NCI-H2107 treated with DMSO at 0.1 percent for 48 hours (cell line): ENCODE measurements at regions not wholly inside any gene's neighbourhood (a gene's known extent, or its start where the extent isn't known, plus 50 kb on each side); places are given as distances from the start of the nearest gene placed in this dataset.
"Not testable (repeated sequence)": the region's sequence is repeated elsewhere in the genome, so short reads cannot be mapped to it uniquely, and the experiment has no call there.

Experiments used
- DNase-seq: peaks from one replicate; lab custom pipeline; 2025; ENCODE audit not compliant: unreplicated experiment; lab: John Stamatoyannopoulos, UW

DNA sequence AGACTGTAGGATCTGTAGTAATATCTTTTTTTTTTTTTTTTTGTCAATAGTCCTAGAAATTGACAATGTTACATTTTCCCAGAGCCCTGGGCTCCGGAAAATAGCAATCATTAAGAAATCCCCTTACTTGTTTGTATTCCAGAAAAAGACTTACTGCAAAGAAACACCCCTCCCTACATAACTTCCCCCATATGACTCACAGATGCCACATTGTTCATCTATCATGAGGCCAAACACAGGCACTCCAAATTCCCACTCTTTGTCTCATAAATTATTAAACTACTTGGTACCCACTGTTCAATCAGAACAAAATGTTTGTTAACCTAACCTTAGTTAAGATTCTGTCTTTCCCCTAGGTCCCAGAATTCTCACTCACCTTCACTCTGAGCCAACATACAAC lies 53.5 kb downstream of the TEX51 start:
- DNase-seq: no peak

DNA sequence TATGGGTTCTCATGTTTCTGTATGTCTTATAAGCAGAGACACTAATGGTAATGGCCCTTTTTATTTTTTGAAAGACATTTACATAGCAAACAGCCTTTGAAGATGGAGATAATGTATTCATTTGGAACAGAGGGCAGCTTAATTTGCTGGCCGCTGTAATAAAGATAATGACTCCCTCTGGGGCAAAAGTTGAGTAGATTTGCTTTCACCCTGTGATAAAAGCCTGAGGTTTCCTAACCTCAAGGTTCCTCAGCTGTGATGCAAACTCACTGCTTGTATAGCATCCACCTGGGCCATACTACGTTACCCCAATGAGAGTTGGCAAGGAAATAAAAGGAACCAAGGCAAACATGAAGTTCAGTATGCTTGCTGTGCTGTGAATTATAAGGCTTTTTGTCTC lies 54.8 kb downstream of the TEX51 start:
- peak; percentile 43 for DNase-seq

DNA sequence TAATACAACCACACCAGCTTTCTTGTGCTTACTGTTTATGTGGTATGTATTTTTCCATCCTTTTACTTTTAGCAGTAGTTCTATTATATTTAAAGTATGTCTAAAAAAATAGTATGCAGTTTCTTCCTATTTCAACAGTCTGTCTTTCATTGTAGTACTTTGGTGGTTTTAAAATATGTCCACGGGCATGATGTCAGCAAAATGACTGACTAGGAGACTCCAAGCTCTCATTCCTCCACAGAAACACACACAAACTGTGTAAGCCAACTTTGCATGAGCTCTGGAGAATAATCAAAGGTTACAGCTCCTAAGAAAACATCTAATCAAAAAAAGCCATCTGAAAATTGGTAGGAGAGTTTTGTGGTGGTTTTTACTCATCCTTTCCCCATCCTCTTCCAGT lies 56.1 kb downstream of the TEX51 start:
- no peak for DNase-seq

DNA sequence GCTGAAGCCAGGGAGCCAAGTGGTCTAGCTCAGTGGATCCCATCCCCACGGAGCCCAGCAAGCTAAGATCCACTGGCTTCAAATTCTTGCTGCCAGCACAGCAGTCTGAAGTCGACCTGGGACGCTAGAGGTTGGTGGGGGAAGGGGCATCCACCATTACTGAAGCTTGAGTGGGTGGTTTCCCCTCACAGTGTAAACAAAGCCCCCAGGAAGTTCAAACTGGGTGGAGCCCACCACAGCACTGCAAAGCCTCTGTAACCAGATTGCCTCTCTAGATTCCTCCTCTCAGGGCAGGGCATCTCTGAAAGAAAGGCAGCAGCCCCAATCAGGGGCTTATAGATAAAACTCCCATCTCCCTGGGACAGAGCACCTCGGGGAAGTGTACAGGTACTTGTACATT lies 58.1 kb downstream of the TEX51 start:
- not testable (repeated sequence) for DNase-seq

DNA sequence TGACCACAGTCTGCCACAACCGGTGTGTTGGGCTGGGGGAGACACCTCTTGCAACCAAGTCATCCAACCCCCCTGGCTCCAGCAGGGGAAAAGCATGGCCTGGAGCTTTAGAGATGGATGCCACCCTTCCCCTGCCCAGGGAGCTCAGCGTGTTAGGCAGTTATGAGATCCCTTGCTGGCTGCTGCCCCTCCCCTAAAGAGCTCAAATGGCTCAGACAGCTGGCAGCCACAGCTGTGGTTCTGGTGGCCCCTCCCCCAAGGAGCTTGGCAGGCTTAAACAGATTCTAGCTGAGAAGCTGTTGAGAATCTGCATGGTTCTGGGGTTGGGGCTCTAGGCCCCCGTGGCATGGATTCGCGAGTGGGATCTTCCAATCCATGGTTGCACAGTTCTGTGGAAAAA lies 64.7 kb downstream of the TEX51 start:
- no peak for DNase-seq

DNA sequence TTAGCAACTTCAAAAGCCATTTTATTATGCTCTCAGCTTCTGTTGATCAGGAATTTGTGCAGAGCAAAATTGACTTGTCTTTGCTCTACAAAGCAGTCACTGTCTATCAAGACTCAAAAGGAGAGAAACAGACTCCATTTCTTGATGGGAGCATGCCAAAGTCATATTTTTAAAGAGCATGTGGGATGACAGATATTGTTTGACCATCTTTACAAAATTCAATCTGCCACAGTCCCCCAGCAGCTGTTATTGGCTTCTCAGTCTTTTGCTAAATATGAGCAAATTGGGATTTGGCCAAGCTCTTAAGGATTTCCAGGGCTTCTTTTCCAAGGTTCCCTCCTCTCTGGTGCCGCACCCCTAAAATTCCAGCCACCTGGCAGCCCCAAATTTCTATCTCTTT lies 67.9 kb downstream of the TEX51 start:
- no peak for DNase-seq

DNA sequence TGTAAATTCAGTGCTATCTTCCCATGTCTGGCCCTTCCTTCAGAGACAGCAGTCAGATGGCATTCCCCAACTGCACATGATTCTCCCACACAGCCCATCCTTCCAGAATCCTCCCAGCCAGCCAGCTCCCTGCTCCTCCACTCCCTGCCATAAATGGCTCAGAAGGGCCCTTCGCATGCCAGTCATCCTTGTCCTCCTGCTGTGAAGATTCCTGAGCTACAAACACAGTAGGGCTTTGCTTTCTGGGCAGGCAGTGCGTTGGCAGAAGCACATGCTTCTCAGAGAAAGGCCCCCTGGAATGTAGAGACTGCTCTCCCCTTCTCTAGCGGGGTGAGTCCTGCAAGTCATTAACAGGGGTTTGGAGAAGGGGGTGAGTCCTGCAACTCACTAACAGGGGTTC lies 71.9 kb downstream of the TEX51 start:
- DNase-seq: no peak

DNA sequence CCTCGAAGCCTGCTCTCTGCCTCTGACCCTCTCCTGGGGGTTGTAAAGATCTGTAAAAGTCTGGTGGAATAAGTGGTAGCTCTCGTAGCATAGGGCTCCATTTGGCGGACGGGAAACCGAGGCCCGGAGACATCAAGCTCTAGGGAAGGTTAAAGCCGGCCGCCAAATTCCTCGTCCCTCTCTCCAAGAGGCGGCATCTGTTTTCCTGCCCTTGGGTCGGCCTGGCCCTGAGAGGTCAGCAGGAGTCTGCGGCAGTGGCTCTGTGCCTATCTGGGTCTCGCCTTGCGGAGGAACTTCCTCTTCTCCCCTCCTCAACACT lies 72.4 kb downstream of the TEX51 start:
- DNase-seq: no peak

DNA sequence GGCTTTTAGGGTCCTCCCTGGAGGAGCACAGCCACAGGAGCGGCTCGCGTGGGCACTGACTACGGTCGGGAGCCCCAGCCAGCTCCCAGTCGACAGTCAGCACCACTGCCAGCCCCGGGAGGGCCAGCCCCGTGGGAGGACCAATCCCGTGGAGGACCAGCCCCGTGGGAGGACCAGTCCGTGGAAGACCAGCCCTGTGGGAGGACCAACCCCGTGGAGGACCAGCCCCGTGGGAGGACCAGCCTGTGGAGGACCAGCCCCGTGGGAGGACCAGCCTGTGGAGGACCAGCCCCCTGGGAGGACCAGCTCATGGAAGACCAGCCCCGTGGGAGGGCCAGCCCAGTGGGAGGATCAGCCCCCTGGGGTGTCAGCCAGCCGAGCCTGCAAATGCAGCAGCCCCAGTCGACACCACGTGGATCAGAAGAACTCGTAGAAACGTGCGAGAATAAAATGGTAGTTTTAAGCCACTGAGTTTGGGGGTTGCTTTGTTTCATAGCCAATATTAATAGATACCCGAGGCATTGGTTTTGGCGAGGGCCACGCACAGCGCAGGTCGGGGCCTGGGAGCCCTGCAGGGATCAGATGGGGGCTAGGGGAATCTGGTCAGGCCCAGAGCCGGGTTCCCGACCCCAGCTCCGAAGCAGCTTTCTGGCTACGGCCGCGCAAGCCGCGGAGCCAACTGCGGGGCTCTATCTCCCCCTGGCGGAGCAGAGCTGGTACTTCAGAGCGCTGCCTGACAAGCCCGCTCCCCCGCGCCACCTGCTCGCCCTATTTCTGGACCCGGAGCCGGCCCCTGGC lies 73.0 kb downstream of the TEX51 start:
- DNase-seq: no peak

DNA sequence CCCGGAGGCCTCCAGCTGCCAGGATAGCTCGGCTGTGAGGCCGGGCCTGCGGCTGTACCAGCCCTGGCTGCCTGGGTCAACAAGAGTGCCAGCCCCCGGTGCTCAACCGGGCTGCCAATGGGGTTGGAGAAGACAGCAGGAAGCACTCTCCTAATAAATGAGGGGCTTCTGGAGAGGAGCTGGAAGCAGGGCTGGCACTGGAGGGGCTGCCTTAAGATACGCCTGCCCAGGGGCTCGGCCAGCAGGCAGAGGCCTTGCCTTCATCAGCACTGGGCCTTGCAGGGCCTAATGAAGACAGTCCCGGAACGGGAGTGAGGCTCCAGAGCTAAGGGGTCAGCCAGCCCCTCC lies 73.6 kb downstream of the TEX51 start:
- DNase-seq: no peak

DNA sequence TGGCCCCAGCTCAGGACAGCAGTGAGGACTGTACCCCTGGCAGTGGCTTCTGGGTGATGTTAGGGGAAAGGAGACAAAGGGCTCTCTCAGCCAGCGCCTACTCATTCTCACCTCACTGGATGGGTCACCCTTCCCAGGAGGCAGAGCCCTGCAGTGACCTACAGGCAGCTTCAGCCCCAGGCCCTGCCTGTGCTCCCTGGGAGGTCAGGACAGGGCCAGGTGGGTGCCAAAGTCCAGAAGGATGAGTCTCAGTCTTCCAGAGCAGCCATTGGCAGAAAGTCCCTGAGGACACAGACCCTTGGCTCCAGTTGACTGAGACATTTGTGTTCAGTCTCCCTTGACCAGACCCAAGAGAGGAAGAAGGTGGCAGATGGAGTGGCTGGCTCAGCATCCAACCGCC lies 75.1 kb downstream of the TEX51 start:
- DNase-seq: no peak

DNA sequence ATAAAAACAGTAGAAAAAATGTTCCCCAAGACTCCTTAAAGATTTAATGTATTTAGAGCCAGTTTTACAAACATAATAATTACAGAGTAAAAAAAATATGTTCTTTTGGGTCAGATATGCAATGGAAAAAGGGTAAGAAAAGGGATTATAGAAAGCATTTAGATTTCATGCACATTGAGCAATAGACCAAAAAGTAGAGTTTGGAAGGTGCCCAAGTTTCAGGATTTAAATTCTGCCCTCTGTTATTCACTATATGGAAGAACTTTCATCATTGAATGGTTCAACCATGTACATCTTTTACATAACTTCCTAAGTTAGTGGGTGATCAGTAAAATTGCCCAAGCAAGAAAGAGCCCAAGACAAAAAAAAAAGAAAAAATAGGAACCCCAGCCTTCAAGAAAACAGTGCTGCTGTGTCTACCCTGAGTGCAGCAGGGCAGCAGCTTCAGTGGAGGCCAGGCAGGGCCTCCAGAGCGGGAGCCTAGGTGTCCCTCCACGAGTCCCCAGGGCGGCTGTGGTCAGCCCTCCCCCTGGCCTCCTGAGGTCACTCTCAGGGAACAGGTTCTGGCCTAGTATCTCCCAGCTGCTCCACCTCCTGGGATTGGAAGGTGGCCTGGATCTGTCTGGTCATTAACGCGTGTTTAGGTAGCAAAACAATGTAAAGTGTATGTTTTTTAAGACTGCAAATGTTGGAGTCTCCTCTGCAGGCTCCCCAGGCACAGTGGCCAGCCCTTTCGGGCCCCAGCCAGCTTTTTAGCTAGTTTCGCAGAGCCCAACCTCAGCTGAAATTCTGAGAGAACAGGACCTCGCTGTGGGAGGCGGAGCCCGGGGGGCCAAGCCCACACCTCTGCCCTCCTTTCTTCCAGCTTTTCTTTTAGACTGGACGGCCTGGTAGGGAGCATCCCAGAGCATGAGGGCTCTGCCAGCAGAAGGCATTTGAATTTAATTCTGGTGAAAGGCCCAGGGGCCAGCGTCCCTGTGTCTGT lies 77.3 kb downstream of the TEX51 start:
- no peak for DNase-seq

DNA sequence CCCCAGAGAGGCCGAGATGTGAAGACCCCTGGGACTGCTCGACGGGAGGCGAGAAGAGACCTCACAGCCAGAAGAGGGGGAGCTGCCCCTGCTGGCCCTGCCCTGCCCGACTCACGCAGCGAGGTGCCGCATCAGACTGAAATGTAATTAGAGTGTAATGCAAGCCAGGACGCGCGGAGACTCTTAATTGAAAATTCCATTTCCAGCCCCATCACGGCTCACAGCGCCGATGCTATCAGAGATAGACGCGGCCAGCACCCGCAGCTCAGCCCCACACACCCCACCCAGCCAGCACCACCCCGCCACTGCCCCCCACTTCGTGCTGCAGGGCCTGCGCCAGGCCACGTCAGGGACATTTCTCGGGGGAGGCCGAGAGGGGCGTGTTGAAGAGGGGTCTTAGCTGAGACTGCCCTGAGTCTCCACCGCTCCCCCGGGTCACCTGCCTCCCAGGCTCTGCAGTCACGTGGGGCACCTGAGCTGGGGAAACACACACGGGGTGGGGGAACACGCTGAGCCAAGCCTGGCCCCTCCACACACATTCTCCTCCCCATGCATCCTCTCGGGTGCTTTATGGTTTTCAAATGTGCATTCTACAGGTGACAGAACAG lies 78.1 kb downstream of the TEX51 start:
- DNase-seq: no peak

DNA sequence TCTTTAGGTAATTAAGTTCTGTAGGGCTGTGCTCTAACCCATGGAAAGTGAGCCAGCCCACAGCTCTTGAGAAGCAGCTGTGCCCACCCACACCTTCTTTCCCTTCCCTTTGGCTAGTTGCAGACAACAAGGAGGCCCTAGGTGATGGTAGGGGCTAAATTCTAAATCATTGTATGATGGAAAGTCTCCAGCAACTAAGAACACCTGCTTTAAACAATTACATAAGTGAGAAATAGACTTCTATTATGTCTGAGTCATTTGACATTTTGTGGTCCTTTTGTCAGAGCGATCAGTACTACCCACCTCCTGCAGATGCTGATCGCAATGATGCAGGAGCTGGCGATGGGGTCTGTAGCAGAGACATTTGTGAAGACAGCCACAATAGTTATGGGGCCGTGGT lies 79.6 kb downstream of the TEX51 start:
- DNase-seq: no peak

DNA sequence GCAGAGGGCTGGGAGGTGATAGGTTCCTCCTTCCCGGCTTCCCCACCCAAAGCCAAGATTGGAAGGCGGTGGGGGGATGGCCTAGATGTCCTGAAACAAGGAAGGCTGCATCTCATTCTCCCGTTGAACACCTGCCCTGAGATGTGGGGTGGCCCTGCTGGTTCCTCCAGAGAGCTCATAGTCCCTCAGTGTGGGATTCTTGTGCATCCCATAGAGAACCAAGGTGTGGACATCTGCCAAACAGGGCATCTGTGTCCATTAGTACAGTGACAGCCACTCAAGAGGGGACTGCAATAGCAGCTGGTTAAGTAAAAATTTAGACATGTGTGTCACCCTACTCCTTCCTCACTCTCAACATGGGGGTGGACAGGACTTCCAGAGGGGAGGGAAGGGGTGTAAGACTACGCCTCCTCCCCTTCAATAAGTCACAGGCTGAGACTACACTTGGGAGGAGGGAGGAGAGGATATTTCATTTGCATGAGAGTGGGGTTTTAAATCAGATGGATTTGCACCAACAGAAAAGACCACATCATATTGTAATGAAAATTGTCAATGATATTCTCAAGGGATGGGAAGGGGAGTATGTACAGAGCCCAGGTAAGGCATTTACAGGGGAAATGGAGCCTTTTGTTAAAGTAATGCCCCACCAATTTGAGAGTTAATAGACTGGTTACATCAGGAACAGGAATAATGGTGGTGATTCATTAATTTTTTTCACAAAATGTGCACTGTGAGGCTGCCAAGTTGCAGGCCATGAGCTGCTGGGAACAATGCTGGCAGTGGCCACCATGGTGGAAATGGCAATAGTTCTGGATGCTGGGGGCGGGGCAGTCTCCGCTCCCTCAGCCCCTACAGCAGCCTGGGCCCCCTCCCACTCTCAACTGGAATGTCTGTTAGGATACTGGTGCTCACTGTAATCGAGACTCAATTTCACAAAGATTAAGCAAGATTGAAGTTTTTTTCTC lies 80.6 kb downstream of the TEX51 start:
- no peak for DNase-seq

DNA sequence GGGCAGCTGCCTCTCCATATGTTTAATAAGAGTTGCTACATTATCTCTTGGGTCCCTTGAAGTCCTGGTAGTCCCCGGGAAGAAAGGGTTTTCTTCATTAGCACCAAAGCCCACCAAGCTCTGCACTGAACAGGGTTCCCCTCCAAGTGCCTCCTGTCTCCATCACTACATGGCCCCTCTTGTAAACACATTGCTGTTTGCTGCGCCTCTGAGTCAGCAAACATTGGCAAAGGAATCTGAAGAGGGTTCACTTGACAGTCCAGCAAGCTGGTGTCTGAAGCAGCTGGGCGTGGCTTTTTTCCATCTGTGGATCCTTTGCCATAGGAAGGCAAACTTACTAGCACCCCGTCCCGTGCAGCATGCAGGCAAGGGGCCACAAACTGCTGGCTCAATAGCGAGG lies 82.8 kb downstream of the TEX51 start:
- no peak for DNase-seq

DNA sequence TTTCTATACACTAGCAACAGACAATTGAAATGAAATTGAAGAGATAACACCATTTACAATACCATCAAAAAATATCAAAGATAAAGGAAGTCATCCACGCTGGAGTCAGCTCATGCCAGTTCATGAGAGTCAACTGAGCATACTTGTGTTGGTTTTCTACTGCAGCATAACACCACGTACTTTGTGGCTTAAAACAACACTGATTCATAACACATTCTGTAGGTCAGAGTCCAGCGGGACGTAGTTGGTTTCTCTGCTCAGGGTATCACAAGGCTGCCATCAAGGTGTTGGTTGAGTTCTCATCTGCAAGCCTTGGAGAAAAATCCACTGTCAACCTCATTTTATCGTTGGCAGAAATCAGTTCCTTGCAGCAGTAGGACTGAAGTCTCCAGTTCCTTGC lies 84.2 kb downstream of the TEX51 start:
- DNase-seq: no peak

DNA sequence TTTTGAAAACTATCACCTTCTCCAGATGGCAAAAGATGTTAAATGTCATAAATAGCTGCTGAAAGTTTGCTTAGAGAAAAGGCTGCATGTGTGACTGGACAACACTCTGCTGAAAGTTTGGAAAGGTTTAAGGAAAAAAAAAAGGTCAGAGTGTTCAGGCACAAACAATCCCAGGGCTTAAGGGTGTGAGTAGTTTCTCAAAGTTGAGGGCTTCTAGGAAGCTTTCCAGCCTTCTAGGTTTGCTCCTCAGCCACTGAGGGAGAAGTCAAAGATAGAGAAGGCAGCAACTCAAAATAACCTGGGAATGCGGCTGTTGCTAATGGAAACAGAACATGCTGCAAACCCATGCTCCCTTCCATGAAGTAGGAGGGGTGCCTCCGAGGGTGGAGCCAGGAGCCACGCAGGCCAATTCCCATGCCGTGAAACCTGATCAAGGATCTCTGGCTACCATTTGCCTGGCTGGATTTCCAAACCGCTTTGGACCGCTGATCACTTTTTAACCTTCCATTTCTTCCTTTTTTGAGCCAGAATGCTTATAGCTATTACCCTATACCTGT lies 88.0 kb downstream of the TEX51 start:
- no peak for DNase-seq

DNA sequence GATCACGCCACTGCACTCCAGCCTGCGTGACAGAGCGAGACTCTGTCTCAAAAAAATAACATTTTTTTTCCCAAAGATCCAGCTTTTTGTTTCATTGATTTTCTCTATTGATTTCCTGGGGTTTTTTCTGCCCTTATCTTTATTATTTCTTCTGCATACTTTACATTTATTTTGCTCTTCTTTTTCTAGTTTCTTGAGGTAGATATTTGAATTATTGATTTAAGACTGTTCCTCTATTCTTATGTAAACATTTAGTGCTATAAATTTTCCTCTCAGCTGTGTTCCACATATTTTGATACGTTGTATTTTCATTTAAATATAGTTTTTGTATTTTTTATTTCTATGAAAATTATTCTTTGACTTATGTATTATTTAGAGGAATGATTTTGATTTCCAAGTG lies 89.8 kb downstream of the TEX51 start:
- no peak for DNase-seq

DNA sequence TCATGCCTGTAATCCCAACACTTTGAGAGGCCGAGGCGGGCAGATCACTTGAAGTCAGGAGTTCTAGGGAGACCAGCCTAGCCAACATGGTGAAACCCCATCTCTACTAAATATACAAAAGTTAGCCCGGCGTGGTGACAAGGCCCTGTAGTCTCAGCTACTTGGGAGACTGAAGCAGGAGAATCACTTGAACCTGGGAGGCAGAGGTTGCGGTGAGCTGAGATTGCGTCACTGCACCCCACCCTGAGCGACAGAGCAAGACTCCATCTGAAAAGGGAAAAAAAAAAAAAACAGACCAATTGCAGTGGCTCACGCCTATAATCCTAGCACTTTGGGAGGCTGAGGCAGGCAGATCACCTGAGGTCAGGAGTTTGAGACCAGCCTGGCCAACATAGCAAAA lies 90.4 kb downstream of the TEX51 start:
- DNase-seq: not testable (repeated sequence)

DNA sequence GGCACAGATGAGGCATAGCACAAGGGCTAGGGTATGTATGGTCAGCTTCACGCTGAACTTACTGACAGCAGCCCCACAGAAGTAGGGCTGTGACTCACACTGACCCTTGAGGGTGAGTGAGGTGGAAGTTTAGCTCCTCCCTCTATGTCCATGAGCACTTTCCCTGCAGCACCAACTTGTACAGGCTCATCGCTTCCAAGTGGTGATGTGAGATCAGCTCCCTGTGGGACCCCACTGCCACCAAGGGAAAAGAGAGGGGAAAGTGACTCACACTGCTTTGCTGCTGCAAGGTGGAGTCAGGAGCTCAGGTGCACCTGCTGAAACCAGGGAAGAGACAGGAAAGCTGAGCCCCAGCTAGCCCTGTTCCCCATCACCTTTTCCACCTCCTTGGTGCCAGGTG lies 91.5 kb downstream of the TEX51 start:
- DNase-seq: no peak
